ENCODE measurements at regions not wholly inside any gene's neighbourhood (a gene's known extent, or its start where the extent isn't known, plus 50 kb on each side); places are given as distances from the start of the nearest gene placed in this dataset.
A peak's percentile ranks its signal among the peaks of the same experiment; 100 is the strongest.

GRCh38 chr11:69392104-69392653, 89.3 kb upstream of the LINC01488 start:
- Histone ChIP-seq H2AFZ (ENCODE audit: low read length) (no peak overlapping the region), H3K4me3 (ENCODE audit: low read length in 2 of 2) (no peak overlapping the region), H3K9me3 (replicated peaks in 1 of 2; ENCODE audit: control insufficient read depth in 2 of 2, insufficient read depth in 1 of 2, low read depth in 1 of 2, low read length in 2 of 2) (peaks cover 5 to 14% of the 10 kb centered on the region in 2 donors), H3K4ac (ENCODE audit: low read length) (no peak overlapping the region), H2AK5ac (ENCODE audit: low read depth, low read length) (peak overlapping the region; percentile 21), H3K27me3 (ENCODE audit: control insufficient read depth in 3 of 3, insufficient read depth in 3 of 3, low read depth in 1 of 3, low read length in 3 of 3) (no peaks in the 10 kb centered on the region), H3K9ac (ENCODE audit: low read depth, low read length, poor library complexity) (no peak overlapping the region), H3K23ac (ENCODE audit: low read depth, low read length, poor library complexity) (no peak overlapping the region), H2BK12ac (ENCODE audit: low read length) (no peak overlapping the region), H4K8ac (ENCODE audit: low read depth, low read length) (no peak overlapping the region), H3K18ac (ENCODE audit: low read length) (peak overlapping the region; percentile 42), H3K14ac (ENCODE audit: low read length) (no peak overlapping the region), H2BK5ac (ENCODE audit: low read length) (peak overlapping the region; percentile 26), H2BK15ac (ENCODE audit: low read length) (peak overlapping the region; percentile 31), H4K91ac (ENCODE audit: low read depth, low read length, poor library complexity) (no peak overlapping the region), H3K27ac (replicated peaks; ENCODE audit: low read length) (no peak overlapping the region), H3K79me1 (ENCODE audit: low read depth, low read length) (no peaks in the 10 kb centered on the region), H3K4me2 (ENCODE audit: insufficient read depth, low read length, poor library complexity, severe bottlenecking) (no peak overlapping the region), H3K4me1 (ENCODE audit: control insufficient read depth in 2 of 2, insufficient read depth in 1 of 2, low read depth in 1 of 2, low read length in 2 of 2) (peaks cover 0 to 4% of the 10 kb centered on the region in 2 donors), H2BK120ac (ENCODE audit: low read depth, low read length) (no peak overlapping the region), H3K36me3 (replicated peaks in 1 of 2; ENCODE audit: control insufficient read depth in 2 of 2, insufficient read depth in 2 of 2, low read length in 2 of 2) (no peaks in the 10 kb centered on the region)
- WGBS, 2 donors (ENCODE audit: extremely low coverage in 2 of 2, insufficient read length in 2 of 2, insufficient replicate concordance in 1 of 2), result no CpG with 5 or more reads among the region's 10 CpGs
- DNase-seq (ENCODE audit: low spot score), result no peak

DNA sequence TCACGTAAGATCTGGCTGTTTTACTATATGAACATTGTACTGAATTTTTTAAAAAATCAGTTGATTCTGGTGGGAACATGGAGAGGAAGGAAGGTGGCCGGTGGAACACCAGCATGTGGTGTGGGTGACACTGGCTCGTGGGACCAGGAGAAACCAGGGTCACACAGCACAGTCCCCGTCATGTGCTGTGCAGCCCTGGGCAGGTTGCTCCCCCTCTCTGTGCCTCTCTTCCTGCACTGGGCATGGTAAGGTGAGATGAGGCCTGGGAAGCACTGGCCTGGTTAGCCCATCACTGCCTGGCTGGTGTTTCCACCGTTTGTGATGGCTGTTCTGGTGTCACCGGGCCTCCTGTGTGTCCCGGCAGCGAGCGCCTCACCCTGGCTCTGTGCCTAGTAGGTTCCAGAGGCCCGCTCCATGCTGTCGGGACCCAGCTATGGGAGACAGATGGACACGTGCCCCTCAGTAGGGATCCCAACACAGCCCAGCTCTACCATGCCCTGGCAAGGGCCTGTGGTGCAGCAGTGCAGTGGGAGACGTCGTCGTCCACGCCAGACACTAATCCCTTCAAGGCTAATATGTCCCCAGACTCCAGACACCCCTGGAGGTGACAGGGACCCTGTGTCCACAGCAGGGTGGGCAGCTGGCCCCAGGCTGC, 88.2 kb upstream of the LINC01488 start:
- H3K14ac ChIP-seq (ENCODE audit: low read length), result no peak overlapping the region
- H2BK15ac ChIP-seq (ENCODE audit: low read length), result peak overlapping the region; percentile 97
- H2AFZ ChIP-seq (ENCODE audit: low read length), result no peak overlapping the region
- H4K91ac ChIP-seq (ENCODE audit: low read depth, low read length, poor library complexity), result peak overlapping the region; percentile 2
- peak overlapping the region; percentile 1 for H3K23ac ChIP-seq (ENCODE audit: low read depth, low read length, poor library complexity)
- H3K79me1 ChIP-seq (ENCODE audit: low read depth, low read length), result no peaks in the 10 kb centered on the region
- DNase-seq (ENCODE audit: low spot score), result no peak
- no peak overlapping the region for H4K8ac ChIP-seq (ENCODE audit: low read depth, low read length)
- peaks cover 0 to 4% of the 10 kb centered on the region in 2 donors for H3K4me1 ChIP-seq (ENCODE audit: control insufficient read depth in 2 of 2, insufficient read depth in 1 of 2, low read depth in 1 of 2, low read length in 2 of 2)
- no peak overlapping the region for H3K27ac ChIP-seq (replicated peaks; ENCODE audit: low read length)
- no CpG with 5 or more reads among the region's 16 CpGs for whole genome bisulfite sequencing, 2 donors (ENCODE audit: extremely low coverage in 2 of 2, insufficient read length in 2 of 2, insufficient replicate concordance in 1 of 2)
- H3K9me3 ChIP-seq (replicated peaks in 1 of 2; ENCODE audit: control insufficient read depth in 2 of 2, insufficient read depth in 1 of 2, low read depth in 1 of 2, low read length in 2 of 2), result peaks cover 5 to 14% of the 10 kb centered on the region in 2 donors
- H3K27me3 ChIP-seq (ENCODE audit: control insufficient read depth in 3 of 3, insufficient read depth in 3 of 3, low read depth in 1 of 3, low read length in 3 of 3), result no peaks in the 10 kb centered on the region
- H2BK12ac ChIP-seq (ENCODE audit: low read length), result peak overlapping the region; percentile 7
- H3K4me3 ChIP-seq (ENCODE audit: low read length in 2 of 2), result no peak overlapping the region
- H3K36me3 ChIP-seq (replicated peaks in 1 of 2; ENCODE audit: control insufficient read depth in 2 of 2, insufficient read depth in 2 of 2, low read length in 2 of 2), result no peaks in the 10 kb centered on the region
- peak overlapping the region; percentile 91 for H2AK5ac ChIP-seq (ENCODE audit: low read depth, low read length)
- no peak overlapping the region for H3K4ac ChIP-seq (ENCODE audit: low read length)
- H3K9ac ChIP-seq (ENCODE audit: low read depth, low read length, poor library complexity), result no peak overlapping the region
- peak overlapping the region; percentile 71 for H2BK5ac ChIP-seq (ENCODE audit: low read length)
- peak overlapping the region; percentile 90 for H3K18ac ChIP-seq (ENCODE audit: low read length)
- no peak overlapping the region for H3K4me2 ChIP-seq (ENCODE audit: insufficient read depth, low read length, poor library complexity, severe bottlenecking)
- H2BK120ac ChIP-seq (ENCODE audit: low read depth, low read length), result peak overlapping the region; percentile 39

- Histone ChIP-seq H3K9ac (ENCODE audit: low read depth, low read length, poor library complexity) (no peak overlapping the region), H4K91ac (ENCODE audit: low read depth, low read length, poor library complexity) (peak overlapping the region; percentile 2), H3K18ac (ENCODE audit: low read length) (peak overlapping the region; percentile 90), H3K4ac (ENCODE audit: low read length) (no peak overlapping the region), H4K8ac (ENCODE audit: low read depth, low read length) (no peak overlapping the region), H3K4me3 (ENCODE audit: low read length in 2 of 2) (no peak overlapping the region), H2BK12ac (ENCODE audit: low read length) (peak overlapping the region; percentile 7), H3K14ac (ENCODE audit: low read length) (peak overlapping the region; percentile 1), H2BK15ac (ENCODE audit: low read length) (peak overlapping the region; percentile 97), H3K9me3 (replicated peaks in 1 of 2; ENCODE audit: control insufficient read depth in 2 of 2, insufficient read depth in 1 of 2, low read depth in 1 of 2, low read length in 2 of 2) (peaks cover under 1 to 11% of the 10 kb centered on the region in 2 donors), H3K79me1 (ENCODE audit: low read depth, low read length) (no peaks in the 10 kb centered on the region), H3K36me3 (replicated peaks in 1 of 2; ENCODE audit: control insufficient read depth in 2 of 2, insufficient read depth in 2 of 2, low read length in 2 of 2) (no peaks in the 10 kb centered on the region), H2AK5ac (ENCODE audit: low read depth, low read length) (peak overlapping the region; percentile 91), H3K4me2 (ENCODE audit: insufficient read depth, low read length, poor library complexity, severe bottlenecking) (no peak overlapping the region), H3K27ac (replicated peaks; ENCODE audit: low read length) (no peak overlapping the region), H3K23ac (ENCODE audit: low read depth, low read length, poor library complexity) (peak overlapping the region; percentile 1), H2AFZ (ENCODE audit: low read length) (no peak overlapping the region), H3K4me1 (ENCODE audit: control insufficient read depth in 2 of 2, insufficient read depth in 1 of 2, low read depth in 1 of 2, low read length in 2 of 2) (peaks cover 4% of the 10 kb centered on the region in 2 donors), H3K27me3 (ENCODE audit: control insufficient read depth in 3 of 3, insufficient read depth in 3 of 3, low read depth in 1 of 3, low read length in 3 of 3) (no peaks in the 10 kb centered on the region), H2BK120ac (ENCODE audit: low read depth, low read length) (peak overlapping the region; percentile 70), H2BK5ac (ENCODE audit: low read length) (peak overlapping the region; percentile 71)
- WGBS, 2 donors (ENCODE audit: extremely low coverage in 2 of 2, insufficient read length in 2 of 2, insufficient replicate concordance in 1 of 2), result no CpG with 5 or more reads among the region's 8 CpGs
- no peak for DNase-seq (ENCODE audit: low spot score)
Measured at GRCh38 chr11:69393865-69394233, 87.6 kb upstream of the LINC01488 start.

DNA sequence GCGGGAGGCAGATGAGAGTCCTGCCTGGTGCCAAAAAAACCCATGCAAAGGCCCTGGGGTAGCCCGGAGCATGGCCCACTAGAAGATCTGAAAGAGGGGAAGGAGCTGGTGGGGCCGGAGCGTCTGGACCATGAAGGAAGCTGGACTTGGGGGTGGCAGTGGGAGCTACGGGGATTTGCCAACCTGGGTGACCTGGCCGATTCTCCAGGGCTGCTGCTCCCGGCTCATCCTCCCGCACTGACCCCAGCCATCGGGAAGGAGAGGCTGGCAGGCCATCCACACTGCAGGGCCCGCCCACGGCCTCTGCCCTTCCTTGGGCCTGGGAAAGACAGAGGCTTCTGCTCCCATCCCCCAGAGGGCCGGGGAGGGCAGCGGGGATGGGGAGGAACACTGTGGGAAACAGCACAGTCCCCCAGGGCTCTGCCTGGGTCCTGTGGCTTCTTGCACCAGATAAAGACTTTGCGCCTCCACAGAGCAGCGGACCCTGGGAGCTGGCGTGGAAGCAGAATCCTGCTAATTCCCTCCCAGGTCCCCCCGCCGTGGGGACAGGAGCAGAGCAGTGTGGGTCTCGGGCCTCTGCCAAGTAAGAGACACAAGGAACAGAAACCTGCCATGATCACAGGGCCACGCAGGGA, 87.1 kb upstream of the LINC01488 start:
- peak overlapping the region; percentile 90 for H2BK5ac ChIP-seq (ENCODE audit: low read length)
- H2BK15ac ChIP-seq (ENCODE audit: low read length), result peak overlapping the region; percentile 17
- peaks cover 8 to 9% of the 10 kb centered on the region in 2 donors for H3K4me1 ChIP-seq (ENCODE audit: control insufficient read depth in 2 of 2, insufficient read depth in 1 of 2, low read depth in 1 of 2, low read length in 2 of 2)
- no peak overlapping the region for H3K4me3 ChIP-seq (ENCODE audit: low read length in 2 of 2)
- H3K27ac ChIP-seq (replicated peaks; ENCODE audit: low read length), result no peak overlapping the region
- H3K36me3 ChIP-seq (replicated peaks in 1 of 2; ENCODE audit: control insufficient read depth in 2 of 2, insufficient read depth in 2 of 2, low read length in 2 of 2), result no peaks in the 10 kb centered on the region
- H4K8ac ChIP-seq (ENCODE audit: low read depth, low read length), result no peak overlapping the region
- no peak overlapping the region for H3K9ac ChIP-seq (ENCODE audit: low read depth, low read length, poor library complexity)
- H2AK5ac ChIP-seq (ENCODE audit: low read depth, low read length), result peak overlapping the region; percentile 91
- peak overlapping the region; percentile 61 for H3K18ac ChIP-seq (ENCODE audit: low read length)
- peak overlapping the region; percentile 17 for H2AFZ ChIP-seq (ENCODE audit: low read length)
- H3K9me3 ChIP-seq (replicated peaks in 1 of 2; ENCODE audit: control insufficient read depth in 2 of 2, insufficient read depth in 1 of 2, low read depth in 1 of 2, low read length in 2 of 2), result peaks cover 0 to 10% of the 10 kb centered on the region in 2 donors
- no CpG with 5 or more reads among the region's 20 CpGs for WGBS, 2 donors (ENCODE audit: extremely low coverage in 2 of 2, insufficient read length in 2 of 2, insufficient replicate concordance in 1 of 2)
- no peaks in the 10 kb centered on the region for H3K79me1 ChIP-seq (ENCODE audit: low read depth, low read length)
- no peaks in the 10 kb centered on the region for H3K27me3 ChIP-seq (ENCODE audit: control insufficient read depth in 3 of 3, insufficient read depth in 3 of 3, low read depth in 1 of 3, low read length in 3 of 3)
- peak overlapping the region; percentile 14 for H2BK12ac ChIP-seq (ENCODE audit: low read length)
- no peak overlapping the region for H4K91ac ChIP-seq (ENCODE audit: low read depth, low read length, poor library complexity)
- peak overlapping the region; percentile 17 for H3K4ac ChIP-seq (ENCODE audit: low read length)
- peak overlapping the region; percentile 70 for H2BK120ac ChIP-seq (ENCODE audit: low read depth, low read length)
- DNase-seq (ENCODE audit: low spot score), result no peak
- peak overlapping the region; percentile 1 for H3K14ac ChIP-seq (ENCODE audit: low read length)
- H3K23ac ChIP-seq (ENCODE audit: low read depth, low read length, poor library complexity), result no peak overlapping the region
- no peak overlapping the region for H3K4me2 ChIP-seq (ENCODE audit: insufficient read depth, low read length, poor library complexity, severe bottlenecking)

Measured in neuronal stem cell (in vitro differentiated cells).